ENCODE measurements at regions not wholly inside any gene's neighbourhood (a gene's known extent, or its start where the extent isn't known, plus 50 kb on each side); places are given as distances from the start of the nearest gene placed in this dataset.

DNA sequence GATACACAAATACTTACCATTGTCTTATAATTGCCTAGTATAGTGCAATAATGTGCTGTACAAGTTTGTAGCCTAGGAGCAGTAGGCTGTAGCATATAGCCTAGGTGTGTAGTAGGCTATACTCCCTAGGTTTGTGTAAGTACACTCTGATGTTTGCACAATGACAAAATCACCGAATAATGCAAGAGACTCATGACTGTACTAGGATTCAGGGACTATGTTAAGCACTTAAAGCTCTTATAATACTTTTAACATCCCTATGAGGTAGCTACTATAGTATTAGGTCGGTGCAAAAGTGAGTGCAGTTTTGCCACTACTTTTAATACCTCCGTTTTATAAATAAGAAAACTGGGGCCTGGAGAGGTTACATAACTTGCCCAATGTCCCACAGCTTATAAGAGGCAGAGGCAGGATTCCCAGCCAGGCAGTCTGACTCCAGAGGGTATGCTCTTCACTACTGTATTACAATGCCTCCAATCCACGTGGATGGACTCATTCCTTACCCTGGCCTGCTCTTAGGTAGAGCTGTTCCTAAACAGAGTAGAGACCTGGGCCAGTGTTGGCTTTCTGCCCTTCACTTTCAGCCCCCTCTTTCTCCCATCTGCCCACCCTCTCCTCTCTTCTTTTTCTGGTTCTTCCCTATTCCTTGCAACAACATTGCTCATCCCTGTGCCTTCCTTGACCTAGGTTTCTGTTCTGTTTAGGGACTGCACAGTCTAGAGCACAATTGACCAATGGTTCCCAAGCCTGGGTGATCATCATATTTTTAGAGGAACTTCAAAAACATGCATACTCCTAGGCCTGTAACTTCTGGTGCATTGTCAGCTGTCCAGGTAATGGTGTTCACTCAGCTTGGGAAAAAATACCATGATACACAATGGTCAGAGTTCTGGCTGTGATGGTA is 114.0 kb downstream of the CARTPT start:
- H3K27ac ChIP-seq, result no peak overlapping the region
- H3K9me3 ChIP-seq, result no peaks in the 10 kb centered on the region
- TF ChIP-seq, protein P1, sequence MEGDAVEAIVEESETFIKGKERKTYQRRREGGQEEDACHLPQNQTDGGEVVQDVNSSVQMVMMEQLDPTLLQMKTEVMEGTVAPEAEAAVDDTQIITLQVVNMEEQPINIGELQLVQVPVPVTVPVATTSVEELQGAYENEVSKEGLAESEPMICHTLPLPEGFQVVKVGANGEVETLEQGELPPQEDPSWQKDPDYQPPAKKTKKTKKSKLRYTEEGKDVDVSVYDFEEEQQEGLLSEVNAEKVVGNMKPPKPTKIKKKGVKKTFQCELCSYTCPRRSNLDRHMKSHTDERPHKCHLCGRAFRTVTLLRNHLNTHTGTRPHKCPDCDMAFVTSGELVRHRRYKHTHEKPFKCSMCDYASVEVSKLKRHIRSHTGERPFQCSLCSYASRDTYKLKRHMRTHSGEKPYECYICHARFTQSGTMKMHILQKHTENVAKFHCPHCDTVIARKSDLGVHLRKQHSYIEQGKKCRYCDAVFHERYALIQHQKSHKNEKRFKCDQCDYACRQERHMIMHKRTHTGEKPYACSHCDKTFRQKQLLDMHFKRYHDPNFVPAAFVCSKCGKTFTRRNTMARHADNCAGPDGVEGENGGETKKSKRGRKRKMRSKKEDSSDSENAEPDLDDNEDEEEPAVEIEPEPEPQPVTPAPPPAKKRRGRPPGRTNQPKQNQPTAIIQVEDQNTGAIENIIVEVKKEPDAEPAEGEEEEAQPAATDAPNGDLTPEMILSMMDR (IDR thresholded peaks at IDR 0.05), result no peak
- intact Hi-C loops (cut with DNase I), result no loop called here
- no peak for DNase-seq
- ATAC-seq, result no peak
- 84 to 89% (median 86%) methylated on average over 4 of the region's 4 CpGs for WGBS, 3 donors
- no peak overlapping the region for H3K4me3 ChIP-seq
- H3K27me3 ChIP-seq (ENCODE audit: insufficient read depth in 3 of 3, low read length in 2 of 3), result no peaks in the 10 kb centered on the region
- no peaks in the 10 kb centered on the region for H3K36me3 ChIP-seq (ENCODE audit: insufficient read depth in 1 of 2, low read depth in 1 of 2)
- H3K4me1 ChIP-seq, result no peaks in the 10 kb centered on the region

DNA sequence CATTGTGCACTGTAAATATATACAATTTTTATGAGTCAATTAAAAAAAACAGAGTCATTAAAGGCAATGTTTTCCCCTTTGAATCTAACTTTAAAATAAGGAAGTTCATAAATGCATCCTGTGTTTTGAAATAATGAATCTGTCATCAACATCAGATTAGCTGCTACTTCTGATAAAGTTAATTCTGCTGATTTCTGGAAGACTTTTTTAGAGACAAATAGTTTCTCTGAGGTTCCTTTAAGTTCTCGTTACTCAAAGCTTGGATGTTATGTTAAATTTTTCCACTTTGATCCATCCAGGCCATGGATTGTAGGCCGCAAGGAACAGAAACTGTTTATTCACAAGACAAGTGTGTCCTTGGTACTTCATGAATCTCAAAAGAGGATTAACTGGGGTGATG is 115.5 kb downstream of the CARTPT start:
- intact Hi-C loops (cut with DNase I), result no loop called here
- TF ChIP-seq, protein P1 (IDR thresholded peaks at IDR 0.05), result no peak
- no peaks in the 10 kb centered on the region for H3K36me3 ChIP-seq (ENCODE audit: insufficient read depth in 1 of 2, low read depth in 1 of 2)
- no peak overlapping the region for H3K27ac ChIP-seq
- H3K27me3 ChIP-seq (ENCODE audit: insufficient read depth in 3 of 3, low read length in 2 of 3), result no peaks in the 10 kb centered on the region
- no peak overlapping the region for H3K4me3 ChIP-seq
- H3K9me3 ChIP-seq, result no peaks in the 10 kb centered on the region
- H3K4me1 ChIP-seq, result no peaks in the 10 kb centered on the region
- no peak for ATAC-seq
- WGBS, 3 donors, result 77 to 89% (median 82%) methylated on average over 2 of the region's 2 CpGs
- DNase-seq, result no peak

DNA sequence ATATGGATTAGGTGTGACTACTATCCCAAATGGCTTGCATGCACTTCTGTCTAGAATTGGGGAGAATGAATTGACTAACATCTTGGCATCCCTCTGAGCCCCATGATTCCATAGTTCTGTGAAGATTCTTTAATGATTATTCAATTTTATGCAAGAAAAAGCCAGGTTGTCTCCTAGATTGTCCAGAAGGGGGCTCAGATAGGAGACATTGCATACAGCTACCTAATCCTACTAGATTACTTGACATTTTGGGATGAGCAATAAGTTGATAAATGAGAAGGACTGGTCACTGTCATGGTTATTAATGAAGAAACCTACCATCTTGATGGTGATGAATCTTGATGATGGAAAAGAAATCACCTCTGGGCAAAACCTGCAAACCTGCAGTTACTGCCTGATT is 117.0 kb downstream of the CARTPT start:
- Histone ChIP-seq H3K4me1 (no peaks in the 10 kb centered on the region), H3K9me3 (no peaks in the 10 kb centered on the region), H3K27me3 (ENCODE audit: insufficient read depth in 3 of 3, low read length in 2 of 3) (no peaks in the 10 kb centered on the region), H3K27ac (no peak overlapping the region), H3K4me3 (no peak overlapping the region), H3K36me3 (ENCODE audit: insufficient read depth in 1 of 2, low read depth in 1 of 2) (no peaks in the 10 kb centered on the region)
- DNase-seq (no peak), ATAC-seq (no peak)
- TF ChIP-seq, protein P1 (IDR thresholded peaks at IDR 0.05), result no peak
- intact Hi-C loops (cut with DNase I), result no loop called here

DNA sequence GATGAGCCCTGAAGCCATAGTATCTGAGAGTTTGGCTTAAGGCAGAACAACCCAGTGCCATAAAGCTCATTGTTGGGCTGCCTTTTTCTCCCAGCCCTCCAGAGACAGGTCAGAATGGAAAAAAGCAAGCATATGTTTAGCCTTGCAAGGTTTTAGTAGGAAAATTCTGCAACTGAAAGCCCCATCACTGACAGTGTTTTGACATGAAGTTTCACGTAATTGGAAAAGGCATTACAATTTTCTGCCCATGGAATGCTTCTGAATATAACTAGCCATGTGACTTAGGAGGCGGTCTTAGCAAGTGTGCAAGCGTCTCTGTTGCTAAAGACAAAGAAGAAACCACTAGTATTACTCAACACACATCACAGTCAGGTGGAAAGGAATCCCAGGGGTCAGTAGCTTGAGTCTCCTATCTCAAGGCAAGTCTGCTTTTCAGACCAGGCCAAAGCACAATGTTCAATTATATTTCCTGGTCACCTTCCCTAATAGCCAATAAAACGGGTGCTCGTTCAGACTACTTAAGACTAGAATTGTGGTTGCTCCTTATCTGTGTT is 117.6 kb downstream of the CARTPT start:
- no peak overlapping the region for H3K27ac ChIP-seq
- no peaks in the 10 kb centered on the region for H3K27me3 ChIP-seq (ENCODE audit: insufficient read depth in 3 of 3, low read length in 2 of 3)
- H3K36me3 ChIP-seq (ENCODE audit: insufficient read depth in 1 of 2, low read depth in 1 of 2), result no peaks in the 10 kb centered on the region
- intact Hi-C loops (cut with DNase I), result no loop called here
- TF ChIP-seq, protein P1 (IDR thresholded peaks at IDR 0.05), result no peak
- H3K4me1 ChIP-seq, result no peaks in the 10 kb centered on the region
- DNase-seq, result no peak
- ATAC-seq, result no peak
- whole genome bisulfite sequencing, 3 donors, result 68 to 81% (median 74%) methylated on average over 5 of the region's 5 CpGs
- H3K4me3 ChIP-seq, result no peak overlapping the region
- H3K9me3 ChIP-seq, result no peaks in the 10 kb centered on the region
